RWPE1 (cell line): ENCODE measurements at regions not wholly inside any gene's neighbourhood (a gene's known extent, or its start where the extent isn't known, plus 50 kb on each side); places are given as distances from the start of the nearest gene placed in this dataset.

Experiments used
- CTCF ChIA-PET: fragments of 350-600 bp; sonication (Branson Sonifier 250); formaldehyde crosslinking; extraction: SDS; loops from one replicate; lab custom pipeline; 2021; lab: Yijun Ruan, JAX
- POLR2A ChIA-PET: fragments of 400-600 bp; formaldehyde crosslinking; extraction: SDS; loops from one replicate; lab custom pipeline; 2020; ENCODE audit warnings: antibody characterized with exemption; ENCODE audit not compliant: low non-redundant PET; lab: Yijun Ruan, JAX
- DNase-seq: peaks from one replicate; pipeline ENCODE4 v3.0.0; 2012; ENCODE audit warnings: low spot score
- H3K27ac ChIP-seq: fragments of 450-650 bp; 2 replicates; pipeline ENCODE4 v1.5.1; 2017
- TF ChIP-seq, protein P1 (sequence below): fragments of 450-650 bp; conservative IDR thresholded peaks from 2 replicates; pipeline ENCODE4 v1.5.1; 2017; ENCODE audit warnings: low read depth, mild to moderate bottlenecking

DNA sequence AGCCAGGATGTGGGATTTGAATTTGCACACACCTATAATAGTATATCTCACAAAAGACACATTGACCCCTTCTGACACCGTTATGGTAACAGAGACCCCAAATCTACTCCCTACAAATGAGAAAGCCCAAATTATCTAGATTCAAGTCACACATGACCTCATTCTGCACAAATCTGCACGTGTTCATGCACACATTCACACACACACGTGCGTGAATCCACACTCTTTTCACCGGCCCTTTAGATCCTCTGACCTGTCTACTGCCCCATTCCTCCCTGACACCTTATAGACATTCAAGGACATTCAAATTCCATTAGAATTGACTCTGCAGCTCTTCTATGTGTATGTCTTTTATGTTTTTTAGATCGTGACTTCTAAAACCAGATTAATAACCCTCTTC lies 627.8 kb upstream of the ID2 start:
- POLR2A ChIA-PET = no interaction called here
- CTCF ChIA-PET = interaction anchor here (0.6 kb wide), 1 partner anchor 899 kb away, joined by 4 read pairs; no protein-coding TSS in a partner anchor
- no peak for DNase-seq
- H3K27ac ChIP-seq = no peak overlapping the region
- TF ChIP-seq, protein P1, sequence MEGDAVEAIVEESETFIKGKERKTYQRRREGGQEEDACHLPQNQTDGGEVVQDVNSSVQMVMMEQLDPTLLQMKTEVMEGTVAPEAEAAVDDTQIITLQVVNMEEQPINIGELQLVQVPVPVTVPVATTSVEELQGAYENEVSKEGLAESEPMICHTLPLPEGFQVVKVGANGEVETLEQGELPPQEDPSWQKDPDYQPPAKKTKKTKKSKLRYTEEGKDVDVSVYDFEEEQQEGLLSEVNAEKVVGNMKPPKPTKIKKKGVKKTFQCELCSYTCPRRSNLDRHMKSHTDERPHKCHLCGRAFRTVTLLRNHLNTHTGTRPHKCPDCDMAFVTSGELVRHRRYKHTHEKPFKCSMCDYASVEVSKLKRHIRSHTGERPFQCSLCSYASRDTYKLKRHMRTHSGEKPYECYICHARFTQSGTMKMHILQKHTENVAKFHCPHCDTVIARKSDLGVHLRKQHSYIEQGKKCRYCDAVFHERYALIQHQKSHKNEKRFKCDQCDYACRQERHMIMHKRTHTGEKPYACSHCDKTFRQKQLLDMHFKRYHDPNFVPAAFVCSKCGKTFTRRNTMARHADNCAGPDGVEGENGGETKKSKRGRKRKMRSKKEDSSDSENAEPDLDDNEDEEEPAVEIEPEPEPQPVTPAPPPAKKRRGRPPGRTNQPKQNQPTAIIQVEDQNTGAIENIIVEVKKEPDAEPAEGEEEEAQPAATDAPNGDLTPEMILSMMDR = no peak

DNA sequence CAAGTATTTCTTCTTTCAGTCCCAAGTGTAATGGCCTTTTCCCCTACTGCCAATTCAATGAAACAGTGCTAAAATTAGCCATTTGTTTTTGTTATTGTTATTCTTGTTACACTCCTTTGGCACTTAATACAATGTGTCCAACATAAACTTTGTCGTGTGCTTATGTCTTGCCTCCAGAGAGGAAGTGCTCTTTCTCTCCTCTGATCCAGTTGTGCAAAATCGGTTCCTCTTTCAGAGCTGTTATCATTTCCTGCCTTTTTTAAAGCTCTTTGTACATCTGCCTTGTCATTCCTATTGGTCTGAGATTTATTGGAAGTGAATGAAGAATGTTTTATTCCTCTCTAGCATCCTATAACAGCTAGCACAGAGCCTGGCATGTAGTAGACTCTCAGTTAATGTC lies 623.2 kb upstream of the ID2 start:
- H3K27ac ChIP-seq = no peak overlapping the region
- DNase-seq = no peak
- POLR2A ChIA-PET = no interaction called here
- CTCF ChIA-PET = interaction anchor here (0.6 kb wide), 1 partner anchor 422 kb away, joined by 3 read pairs; no protein-coding TSS in a partner anchor
- TF ChIP-seq, protein P1 = no peak

DNA sequence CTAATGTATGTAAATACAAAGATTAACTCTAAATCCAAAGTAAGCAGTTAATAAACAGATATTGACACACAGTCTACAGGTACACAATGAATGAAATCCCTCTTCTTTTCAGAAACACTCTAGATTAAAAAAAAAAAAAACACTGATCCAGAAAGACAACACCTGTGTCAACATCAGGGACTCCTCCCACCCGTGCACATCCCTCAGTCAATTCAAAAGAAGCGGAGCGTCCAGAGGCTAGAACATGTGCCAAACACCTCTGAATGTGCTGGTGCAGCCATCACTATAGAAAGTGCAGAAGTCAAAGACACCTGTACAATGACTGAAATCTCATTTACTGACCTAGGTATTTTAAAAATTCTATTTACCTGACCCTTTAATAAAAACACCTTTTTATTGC lies 622.6 kb upstream of the ID2 start:
- TF ChIP-seq, protein P1 = no peak
- ChIA-PET CTCF (interaction anchor here (0.6 kb wide), 1 partner anchor 422 kb away, joined by 3 read pairs; no protein-coding TSS in a partner anchor), POLR2A (no interaction called here)
- no peak overlapping the region for H3K27ac ChIP-seq
- no peak for DNase-seq

DNA sequence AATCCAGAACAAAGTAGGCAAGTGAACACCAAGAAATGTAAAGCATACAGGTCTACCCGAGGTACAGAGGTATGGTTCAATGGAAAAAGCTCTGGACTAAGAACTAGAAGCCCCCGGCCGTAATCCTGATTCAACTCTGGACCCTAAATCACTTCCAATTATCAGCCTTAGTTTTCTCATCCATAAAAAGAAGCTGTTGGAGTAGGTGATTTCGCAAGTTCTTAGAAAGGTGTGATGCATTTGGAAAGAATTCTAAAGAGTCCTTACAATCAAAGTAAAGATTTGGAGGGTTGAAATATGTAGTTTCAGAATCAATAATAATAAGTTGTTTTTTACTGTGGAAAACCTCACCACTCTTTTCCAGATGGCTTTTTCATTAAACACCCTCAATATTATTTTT lies 622.1 kb upstream of the ID2 start:
- DNase-seq = no peak
- CTCF ChIA-PET = interaction anchor here (0.6 kb wide), 1 partner anchor 34 kb away, joined by 3 read pairs; no protein-coding TSS in a partner anchor

DNA sequence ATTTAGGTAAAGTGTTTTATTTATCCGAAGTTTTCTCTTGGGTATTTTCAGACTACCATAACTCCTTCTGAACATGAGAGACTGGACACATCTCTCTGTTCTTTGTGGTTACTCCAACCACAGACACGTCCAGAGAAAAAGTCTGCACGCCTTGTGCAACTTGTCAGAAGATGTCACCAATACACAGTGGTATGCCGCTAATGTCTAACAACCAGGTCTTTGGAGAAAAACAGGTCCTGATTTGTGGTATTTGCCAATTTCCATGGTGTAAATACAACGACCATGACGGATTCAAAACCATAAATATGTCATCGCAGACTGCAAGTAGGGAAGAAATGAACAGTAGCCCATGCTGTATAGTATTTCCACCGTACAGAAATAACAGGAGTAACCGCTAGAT lies 620.6 kb upstream of the ID2 start:
- POLR2A ChIA-PET = no interaction called here
- TF ChIP-seq, protein P1 = no peak
- no peak overlapping the region for H3K27ac ChIP-seq
- CTCF ChIA-PET = no interaction called here
- no peak for DNase-seq

More for the DNA sequence above, 622.1 kb upstream of the ID2 start:
- POLR2A ChIA-PET = no interaction called here
- H3K27ac ChIP-seq = no peak overlapping the region
- TF ChIP-seq, protein P1 = no peak

DNA sequence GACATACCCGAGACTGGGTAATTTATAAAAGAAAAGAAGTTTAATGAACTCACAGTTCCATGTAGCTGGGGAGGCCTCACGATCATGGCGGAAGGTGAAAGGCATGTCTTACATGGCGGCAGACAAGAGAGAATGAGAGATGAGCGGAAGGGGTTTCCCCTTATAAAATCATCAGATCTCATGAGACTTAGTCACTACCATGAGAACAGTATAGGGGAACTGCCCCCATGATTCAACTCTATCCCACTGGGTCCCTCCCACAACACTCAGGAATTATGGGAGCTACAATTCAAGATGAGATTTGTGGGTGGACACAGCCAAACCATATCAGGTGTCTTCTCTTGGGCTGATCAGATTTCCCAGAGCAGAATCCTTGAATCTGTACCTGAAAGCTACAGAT lies 617.3 kb upstream of the ID2 start:
- ChIA-PET CTCF (no interaction called here), POLR2A (no interaction called here)
- DNase-seq = no peak
- H3K27ac ChIP-seq = no peak overlapping the region
- TF ChIP-seq, protein P1 = no peak
